ENCODE measurements at regions not wholly inside any gene's neighbourhood (a gene's known extent, or its start where the extent isn't known, plus 50 kb on each side); places are given as distances from the start of the nearest gene placed in this dataset.

GRCh38 chr7:1330801-1331425 is 98.2 kb downstream of the UNCX start:
- no peak overlapping the region for H3K27ac ChIP-seq
- no peaks in the 10 kb centered on the region for H3K9me3 ChIP-seq (replicated peaks in 1 of 3)
- H3K36me3 ChIP-seq (replicated peaks in 1 of 2), result no peaks in the 10 kb centered on the region
- no peak overlapping the region for H3K4me3 ChIP-seq
- H3K4me1 ChIP-seq (replicated peaks in 1 of 2), result no peaks in the 10 kb centered on the region
- WGBS, 4 donors, result 69 to 73% (median 71%) methylated on average over 15 to 39 of the region's 39 CpGs
- H3K27me3 ChIP-seq, result peaks cover 24% of the 10 kb centered on the region
- TF ChIP-seq POLR2A (IDR thresholded peaks at IDR 0.05), result no peak
- TF ChIP-seq, protein P1, sequence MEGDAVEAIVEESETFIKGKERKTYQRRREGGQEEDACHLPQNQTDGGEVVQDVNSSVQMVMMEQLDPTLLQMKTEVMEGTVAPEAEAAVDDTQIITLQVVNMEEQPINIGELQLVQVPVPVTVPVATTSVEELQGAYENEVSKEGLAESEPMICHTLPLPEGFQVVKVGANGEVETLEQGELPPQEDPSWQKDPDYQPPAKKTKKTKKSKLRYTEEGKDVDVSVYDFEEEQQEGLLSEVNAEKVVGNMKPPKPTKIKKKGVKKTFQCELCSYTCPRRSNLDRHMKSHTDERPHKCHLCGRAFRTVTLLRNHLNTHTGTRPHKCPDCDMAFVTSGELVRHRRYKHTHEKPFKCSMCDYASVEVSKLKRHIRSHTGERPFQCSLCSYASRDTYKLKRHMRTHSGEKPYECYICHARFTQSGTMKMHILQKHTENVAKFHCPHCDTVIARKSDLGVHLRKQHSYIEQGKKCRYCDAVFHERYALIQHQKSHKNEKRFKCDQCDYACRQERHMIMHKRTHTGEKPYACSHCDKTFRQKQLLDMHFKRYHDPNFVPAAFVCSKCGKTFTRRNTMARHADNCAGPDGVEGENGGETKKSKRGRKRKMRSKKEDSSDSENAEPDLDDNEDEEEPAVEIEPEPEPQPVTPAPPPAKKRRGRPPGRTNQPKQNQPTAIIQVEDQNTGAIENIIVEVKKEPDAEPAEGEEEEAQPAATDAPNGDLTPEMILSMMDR (IDR thresholded peaks at IDR 0.05), result no peak
- DNase-seq, result no peak
- intact Hi-C loops (cut with DNase I), result no loop called here

DNA sequence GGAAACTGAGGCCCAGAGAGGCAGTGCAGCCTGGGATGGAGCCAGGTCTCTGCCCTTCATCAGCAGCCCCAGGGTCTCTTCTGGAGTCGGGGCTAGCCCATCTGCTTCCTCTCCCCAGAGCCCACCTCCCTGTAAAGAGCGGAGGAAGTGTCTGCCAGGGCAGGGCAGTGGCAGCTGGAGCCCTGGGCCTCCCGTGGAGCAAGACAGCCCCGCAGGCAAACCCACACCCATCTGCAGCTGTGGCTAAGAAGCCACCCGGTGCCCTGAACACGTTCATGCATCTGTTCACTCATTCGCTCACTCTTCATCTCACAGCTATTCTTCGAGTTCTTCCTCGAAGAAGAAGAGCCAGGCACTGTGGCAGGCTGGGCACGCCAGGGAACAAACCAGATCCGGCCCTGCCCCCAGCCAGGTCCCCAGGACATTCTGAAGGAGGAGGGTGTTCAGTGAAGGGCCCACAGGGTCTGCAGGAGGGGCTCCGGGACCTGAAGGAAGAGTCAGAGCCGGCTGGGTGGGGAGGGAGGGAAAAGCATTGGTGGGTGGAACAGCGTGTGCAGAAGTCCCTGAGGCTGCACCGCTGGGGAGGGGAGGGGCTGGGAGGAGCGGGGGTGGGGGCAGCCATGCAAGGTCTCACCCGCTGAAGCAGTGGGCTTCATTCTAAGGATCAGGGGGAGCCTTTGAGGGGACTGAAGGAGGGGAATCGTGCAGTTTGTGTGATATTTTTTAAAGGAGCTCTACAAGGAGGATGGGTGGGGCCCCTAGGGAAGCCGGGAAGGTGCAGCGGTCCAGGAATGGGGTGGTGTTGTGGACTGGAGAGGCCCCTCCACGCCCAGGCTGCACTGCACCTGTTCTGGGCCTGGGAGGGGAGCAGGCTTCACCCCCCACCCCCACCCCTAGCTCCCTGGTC is 99.1 kb downstream of the UNCX start:
- intact Hi-C loops (cut with DNase I), result no loop called here
- DNase-seq, result no peak
- Histone ChIP-seq H3K4me1 (replicated peaks in 1 of 2) (no peaks in the 10 kb centered on the region), H3K9me3 (replicated peaks in 1 of 3) (peaks cover 0 to under 1% (median 0%) of the 10 kb centered on the region in 3 donors), H3K36me3 (replicated peaks in 1 of 2) (no peaks in the 10 kb centered on the region), H3K27me3 (peaks cover 22% of the 10 kb centered on the region), H3K27ac (no peak overlapping the region), H3K4me3 (no peak overlapping the region)
- TF ChIP-seq, protein P1 (IDR thresholded peaks at IDR 0.05), result no peak
- TF ChIP-seq POLR2A (IDR thresholded peaks at IDR 0.05), result no peak
- 52 to 62% (median 57%) methylated on average over 17 to 21 of the region's 21 CpGs for WGBS, 4 donors

DNA sequence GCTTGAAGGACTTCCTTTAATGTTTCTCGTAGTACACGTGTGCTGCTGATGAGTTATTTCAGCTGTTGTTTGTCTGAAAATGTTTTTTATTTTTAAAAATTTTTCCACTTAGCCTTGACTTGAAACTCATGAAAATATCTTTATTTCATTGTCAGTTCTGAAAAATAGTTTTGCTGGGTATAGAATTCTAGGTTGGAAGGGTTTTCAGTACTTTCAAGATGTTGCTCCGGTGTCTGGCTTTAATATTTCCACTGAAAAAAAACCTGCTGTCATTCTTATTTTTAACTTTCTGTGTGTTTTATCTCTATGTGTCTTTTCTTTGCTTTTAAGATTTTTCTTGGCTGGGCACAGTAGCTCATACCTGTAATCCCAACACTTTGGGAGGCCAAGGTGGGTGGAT is 103.8 kb downstream of the UNCX start:
- H3K27me3 ChIP-seq, result peaks cover 13% of the 10 kb centered on the region
- H3K36me3 ChIP-seq (replicated peaks in 1 of 2), result no peaks in the 10 kb centered on the region
- 71 to 84% (median 76%) methylated on average over 3 of the region's 3 CpGs for WGBS, 4 donors
- intact Hi-C loops (cut with DNase I), result no loop called here
- H3K4me3 ChIP-seq, result no peak overlapping the region
- peaks cover 0 to 5% (median 0%) of the 10 kb centered on the region in 3 donors for H3K9me3 ChIP-seq (replicated peaks in 1 of 3)
- no peak for TF ChIP-seq POLR2A (IDR thresholded peaks at IDR 0.05)
- TF ChIP-seq, protein P1 (IDR thresholded peaks at IDR 0.05), result no peak
- no peak overlapping the region for H3K27ac ChIP-seq
- DNase-seq, result no peak
- no peaks in the 10 kb centered on the region for H3K4me1 ChIP-seq (replicated peaks in 1 of 2)

DNA sequence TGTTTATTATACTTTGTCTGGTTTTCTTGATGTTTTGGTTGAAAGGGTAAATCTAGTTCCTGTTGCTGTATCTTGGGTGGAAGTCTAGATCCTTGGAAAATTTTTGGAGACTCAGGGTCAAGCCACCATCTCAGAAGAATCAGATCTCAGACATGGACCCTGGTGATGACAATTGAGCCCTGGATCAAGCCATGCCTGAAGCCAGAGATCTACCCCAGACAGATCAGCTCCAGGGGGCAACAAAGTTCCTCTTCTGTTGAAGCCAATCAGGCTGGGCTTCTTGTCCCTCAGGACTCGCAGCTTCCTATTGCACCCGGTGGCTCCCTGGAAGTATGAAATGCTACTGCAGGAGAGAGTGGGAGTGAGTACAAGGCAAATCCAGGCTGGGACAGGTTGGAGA is 106.9 kb downstream of the UNCX start:
- no peak overlapping the region for H3K4me3 ChIP-seq
- peaks cover 0 to 5% (median 0%) of the 10 kb centered on the region in 3 donors for H3K9me3 ChIP-seq (replicated peaks in 1 of 3)
- H3K27ac ChIP-seq, result no peak overlapping the region
- intact Hi-C loops (cut with DNase I), result no loop called here
- no peaks in the 10 kb centered on the region for H3K36me3 ChIP-seq (replicated peaks in 1 of 2)
- H3K4me1 ChIP-seq (replicated peaks in 1 of 2), result no peaks in the 10 kb centered on the region
- H3K27me3 ChIP-seq, result peaks cover 7% of the 10 kb centered on the region
- 40 to 83% (median 63%) methylated on average over 1 to 2 of the region's 2 CpGs for WGBS, 4 donors
- DNase-seq, result no peak
- TF ChIP-seq, protein P1 (IDR thresholded peaks at IDR 0.05), result no peak
- no peak for TF ChIP-seq POLR2A (IDR thresholded peaks at IDR 0.05)

Measured in adrenal gland (tissue), 9 donors.